Stimulated activated CD4-positive, alpha-beta T cell treated with anti-CD3 and anti-CD28 coated beads, Interleukin-12 subunit alpha, Interleukin-12 subunit beta, amount 100 ng/mL, for 48 hours (primary cell): ENCODE measurements at regions not wholly inside any gene's neighbourhood (a gene's known extent, or its start where the extent isn't known, plus 50 kb on each side); places are given as distances from the start of the nearest gene placed in this dataset.

Source experiments
- DNase-seq, 3 donors: peaks; one replicate each; pipeline ENCODE4 v3.0.0-alpha.2; 2020; ENCODE audit warnings: low read depth in 2 of 3, low spot score in 1 of 3

DNA sequence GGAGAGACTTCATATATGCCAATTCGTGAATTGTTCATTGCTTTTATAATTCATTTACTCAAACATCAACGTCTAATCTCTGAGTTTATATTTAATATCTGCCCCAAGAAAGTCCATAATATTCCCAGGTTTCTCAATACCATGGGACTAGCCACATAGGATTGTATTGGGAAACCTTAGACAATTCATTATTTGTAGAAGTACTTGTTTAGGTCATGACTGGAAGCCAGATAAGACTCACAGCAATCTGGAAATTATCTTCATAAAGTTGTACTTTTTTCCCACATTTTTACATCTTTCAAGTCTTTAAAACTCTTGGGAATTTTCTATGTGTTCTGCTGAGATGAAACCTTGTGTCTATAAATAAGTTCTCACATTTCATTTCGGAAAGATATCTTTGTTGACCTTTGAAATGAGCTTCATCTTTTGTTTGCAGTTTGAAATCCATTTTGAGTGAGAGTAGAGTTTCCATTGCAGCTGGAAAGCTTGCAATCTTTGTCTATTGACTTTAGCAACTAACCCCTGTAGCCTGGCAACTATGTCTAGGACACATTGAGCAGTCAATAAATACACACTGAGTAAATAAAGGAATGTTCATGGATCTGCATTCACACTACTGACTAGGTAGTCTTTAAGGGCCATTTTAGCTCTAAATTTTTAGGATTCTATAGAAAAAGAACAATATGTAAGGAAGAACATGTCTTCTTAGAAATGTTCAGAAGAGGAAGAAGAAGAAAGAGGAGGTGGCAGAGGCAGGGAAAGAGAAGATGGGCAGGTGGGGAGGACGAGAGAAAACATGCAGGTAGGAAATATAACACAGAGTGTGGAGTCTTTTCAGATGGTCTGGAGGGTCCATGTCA, 154.4 kb downstream of the LRIG3 start:
- no peak for DNase-seq

- DNase-seq, result no peak
These were observed 153.8 kb downstream of the LRIG3 start for GRCh38 chr12:58766513-58766870.

GRCh38 chr12:58767496-58767895, 152.8 kb downstream of the LRIG3 start:
- DNase-seq, result no peak

DNA sequence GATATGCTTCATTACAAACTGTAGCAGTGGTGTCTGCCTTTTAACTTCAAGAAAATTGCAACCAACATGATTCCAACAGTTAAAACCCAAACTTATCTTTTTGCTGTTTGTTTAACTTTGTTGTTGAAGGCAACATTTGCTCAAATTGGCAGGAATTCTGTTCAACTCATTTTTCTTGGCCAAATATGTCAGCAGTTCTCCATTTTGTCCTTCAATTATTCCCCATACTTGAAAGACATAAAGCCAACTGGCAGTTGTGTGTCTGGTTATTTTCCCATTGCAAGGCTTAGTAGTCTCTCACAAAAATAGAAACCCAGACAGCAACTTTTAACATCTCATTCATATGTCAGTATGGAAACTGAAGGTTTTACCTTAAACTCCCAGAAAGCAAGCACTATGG, 146.3 kb downstream of the LRIG3 start:
- DNase-seq, result no peak

- DNase-seq, result no peak
These were observed 145.6 kb downstream of the LRIG3 start for GRCh38 chr12:58774731-58775130.

DNA sequence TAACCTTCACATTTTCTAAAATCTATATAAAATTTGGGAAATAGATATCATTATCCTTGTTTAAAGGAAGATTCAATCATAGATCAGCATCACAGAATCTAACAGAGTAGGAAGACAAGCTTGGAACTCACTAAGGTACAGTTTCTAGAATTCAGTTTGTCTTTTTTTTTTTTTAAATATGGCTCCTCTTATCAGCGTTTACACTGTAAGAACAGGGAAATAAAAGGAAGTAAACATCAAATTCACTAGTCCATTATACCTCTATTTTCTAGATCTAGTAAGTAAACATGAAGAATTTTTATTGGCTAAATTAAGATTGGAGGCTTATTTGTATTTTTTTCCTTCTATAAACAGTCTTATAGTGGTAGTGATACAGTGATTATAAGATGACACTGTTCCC, 144.9 kb downstream of the LRIG3 start:
- DNase-seq, result no peak

GRCh38 chr12:58776144-58776543, 144.2 kb downstream of the LRIG3 start:
- DNase-seq, result no peak

DNA sequence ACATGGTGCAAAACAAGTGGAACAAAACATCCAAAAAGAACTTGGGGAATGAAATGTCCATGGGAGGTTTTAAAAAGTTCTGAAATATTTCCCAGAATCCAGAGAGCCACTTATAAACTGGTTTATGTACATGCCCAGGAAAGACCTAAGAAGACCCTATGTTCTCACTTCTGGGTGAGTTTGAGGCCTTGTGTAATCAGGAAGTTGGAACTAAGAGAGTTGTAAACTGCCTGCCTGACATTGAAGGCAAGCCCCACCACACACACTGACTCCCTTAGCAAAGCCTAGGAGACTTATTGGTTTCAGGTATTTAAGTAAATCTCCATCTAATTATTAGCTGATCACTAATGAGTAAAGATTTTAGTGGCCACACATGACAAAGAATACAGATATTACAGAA, 142.5 kb downstream of the LRIG3 start:
- DNase-seq, result no peak

DNA sequence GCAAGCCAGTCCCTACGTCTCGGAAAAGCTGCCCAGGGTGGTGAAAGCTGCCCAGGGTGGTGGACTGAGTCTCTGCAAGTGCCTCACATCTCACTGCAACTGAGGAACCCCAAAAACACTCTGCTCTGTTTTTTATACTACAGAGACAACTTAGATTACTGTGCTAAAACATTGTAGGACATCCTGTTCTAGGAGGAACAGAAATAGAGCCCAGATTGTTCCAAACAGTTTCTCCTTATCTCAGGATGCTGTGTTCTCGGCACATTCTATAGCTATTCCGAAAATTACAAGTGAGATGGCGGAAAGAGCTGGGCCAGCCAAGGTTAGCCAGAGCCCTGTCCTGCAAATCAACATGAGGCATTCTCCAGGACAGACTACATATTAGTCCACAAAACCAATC, 138.7 kb downstream of the LRIG3 start:
- no peak for DNase-seq

- DNase-seq, result no peak
These were observed 133.1 kb downstream of the LRIG3 start for GRCh38 chr12:58787021-58787760.

DNA sequence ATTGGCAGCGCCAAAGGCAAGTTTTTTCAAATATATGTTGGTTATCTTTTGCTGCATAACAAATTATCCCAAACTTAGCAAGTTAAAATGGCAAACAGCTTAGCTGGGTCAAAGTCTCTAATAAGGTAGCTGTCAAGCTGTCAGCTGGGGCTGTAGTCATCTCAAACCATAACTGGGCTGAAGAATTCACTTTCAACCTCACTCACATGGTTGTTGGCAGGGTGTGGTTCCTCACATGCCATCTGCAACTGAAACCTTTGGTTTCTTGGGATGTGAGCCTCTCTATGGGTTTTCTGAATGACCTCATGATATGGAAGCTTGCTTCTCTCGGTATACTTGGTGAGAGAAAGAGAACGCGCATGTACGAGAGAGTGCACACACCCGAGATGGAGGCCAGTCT, 125.4 kb downstream of the LRIG3 start:
- DNase-seq, result no peak

DNA sequence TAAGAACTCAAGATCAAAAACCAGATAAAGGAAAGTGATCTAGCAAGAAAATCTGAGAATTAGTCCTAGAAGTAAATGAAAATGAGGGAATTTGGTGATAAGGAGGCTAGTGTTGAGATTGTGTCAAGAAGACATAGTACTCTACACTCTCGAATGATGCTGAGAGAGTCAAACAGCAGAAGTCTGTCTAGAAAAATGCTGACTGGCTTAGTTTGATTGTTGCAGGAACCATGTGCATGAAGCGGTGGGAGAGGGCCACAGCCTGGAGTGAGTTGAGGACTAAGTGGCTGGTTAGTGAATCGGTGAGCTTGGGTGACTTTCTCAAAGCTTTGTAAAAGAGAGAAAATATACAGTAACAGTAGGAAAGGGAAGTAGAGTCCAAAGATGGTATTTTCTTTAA, 124.5 kb downstream of the LRIG3 start:
- no peak for DNase-seq

GRCh38 chr12:58801986-58802385, 118.3 kb downstream of the LRIG3 start:
- DNase-seq, result no peak

GRCh38 chr12:58803908-58804307, 116.4 kb downstream of the LRIG3 start:
- no peak for DNase-seq

DNA sequence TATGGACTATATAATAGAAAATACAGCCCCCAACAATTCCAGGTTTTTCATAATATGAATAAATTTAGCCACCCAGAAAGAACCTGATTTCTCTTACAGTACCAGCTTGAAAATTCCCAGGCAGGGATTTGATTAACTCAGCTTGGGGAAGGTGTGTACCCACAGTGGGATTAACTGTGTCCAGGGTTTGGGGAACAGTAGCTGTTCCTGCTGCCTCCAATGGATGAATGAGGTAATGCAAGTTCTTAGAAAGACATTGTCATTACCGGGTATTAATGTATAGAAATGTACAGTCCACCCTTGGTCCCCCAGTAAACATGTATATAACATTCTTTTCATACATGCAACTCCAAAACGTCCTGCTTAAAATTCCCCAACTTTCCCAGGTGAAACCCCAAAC, 115.6 kb downstream of the LRIG3 start:
- DNase-seq, result no peak

DNA sequence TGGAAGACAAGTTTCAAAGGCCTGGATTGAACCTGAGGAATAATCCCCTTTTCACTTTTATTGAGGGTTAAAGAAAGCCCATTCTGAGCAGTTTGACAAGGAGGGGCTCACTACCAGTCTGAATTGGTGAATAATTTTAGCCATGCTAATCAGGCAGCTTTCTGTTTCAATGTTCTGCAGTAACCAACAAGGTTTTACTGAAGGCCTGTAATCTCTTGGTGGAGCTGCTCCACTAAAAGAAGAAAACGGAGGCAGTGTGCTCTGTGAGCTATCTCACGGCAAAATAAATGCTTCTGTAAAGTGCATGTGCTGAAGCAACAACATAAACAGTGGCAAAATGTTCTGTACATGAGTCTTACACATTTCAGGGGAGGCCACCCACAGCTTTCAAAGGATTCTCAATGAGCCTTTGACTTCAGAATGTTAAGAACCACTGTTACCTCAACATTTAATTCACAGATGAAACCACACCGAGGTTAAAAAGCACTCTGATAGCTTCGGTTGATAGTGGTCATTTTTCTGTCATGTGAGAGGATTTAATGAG, 111.2 kb downstream of the LRIG3 start:
- no peak for DNase-seq

- DNase-seq, result no peak
These were observed 109.0 kb downstream of the LRIG3 start for GRCh38 chr12:58811346-58811745.

DNA sequence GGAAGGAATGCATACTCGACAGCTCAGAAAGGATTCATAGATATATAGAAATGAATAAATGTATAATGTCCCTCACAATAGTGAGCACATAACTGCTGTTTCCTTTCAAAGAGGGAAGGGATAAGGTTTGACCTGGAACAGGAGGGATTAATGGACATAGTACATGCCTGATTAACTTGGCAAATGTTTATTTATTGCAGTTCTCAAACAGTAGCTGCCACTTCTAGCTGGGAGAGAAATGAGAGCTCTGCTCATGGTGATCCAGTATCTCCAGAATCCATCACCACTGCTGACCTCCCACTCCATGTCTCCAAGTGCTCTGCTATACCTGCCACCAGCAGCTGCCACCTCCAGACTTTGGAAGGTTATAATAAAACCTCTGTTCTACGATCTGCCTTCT, 108.1 kb downstream of the LRIG3 start:
- DNase-seq, result no peak

DNA sequence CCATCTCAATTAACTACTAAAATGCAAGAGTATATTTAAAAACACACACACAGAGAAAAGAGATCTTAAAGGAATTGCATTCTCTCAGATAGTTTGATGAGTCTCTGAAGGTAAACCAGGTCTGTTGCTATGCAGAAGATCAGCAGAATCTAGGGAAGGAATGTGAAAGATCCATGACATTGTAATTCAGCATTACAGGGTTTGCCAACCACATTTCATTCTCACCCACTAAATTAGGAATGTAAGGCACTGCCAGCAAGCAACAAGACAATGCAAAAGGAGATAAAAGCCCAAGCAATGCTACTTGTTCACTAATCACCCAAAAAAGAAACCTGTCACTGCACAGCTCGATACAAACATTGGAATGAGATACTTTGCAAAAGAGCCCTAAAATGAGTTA, 106.3 kb downstream of the LRIG3 start:
- no peak for DNase-seq

DNA sequence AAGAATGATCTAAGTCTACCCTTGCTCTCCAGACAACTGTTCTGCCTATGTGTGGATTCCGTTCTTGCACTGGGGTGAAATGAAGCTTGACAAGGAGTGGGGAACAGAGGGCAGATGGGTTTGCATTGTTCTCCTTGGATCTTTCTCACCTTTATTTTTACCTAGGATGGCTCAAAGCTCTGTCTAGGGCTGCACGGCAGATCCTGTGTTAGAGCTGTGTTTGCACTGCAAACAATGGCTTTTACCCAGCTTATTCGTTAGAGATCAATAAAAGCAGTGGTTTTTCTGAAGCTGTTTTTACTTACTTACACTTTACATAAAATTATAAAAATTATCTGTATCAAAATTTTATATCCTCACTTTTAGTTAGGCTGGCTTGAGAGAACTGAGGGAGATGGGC, 105.1 kb downstream of the LRIG3 start:
- DNase-seq, result no peak

DNA sequence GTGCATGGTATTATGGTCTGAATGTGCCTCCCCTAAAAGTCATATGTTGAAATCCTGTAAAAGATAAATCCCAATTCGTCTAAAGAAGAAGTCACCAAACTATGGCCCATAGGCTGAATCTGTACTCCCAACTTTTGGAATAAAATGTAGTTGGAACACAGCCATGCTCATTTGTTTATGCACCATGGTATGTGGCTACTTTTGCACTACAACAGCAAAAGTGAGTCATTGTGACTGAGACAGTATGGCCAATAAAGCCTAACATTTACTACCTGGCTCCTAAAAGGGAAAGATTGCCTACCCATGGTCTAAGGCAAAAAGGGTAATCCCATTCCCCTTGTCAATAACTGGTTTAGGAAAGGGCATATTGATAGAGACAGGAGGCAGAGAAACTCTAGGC, 101.8 kb downstream of the LRIG3 start:
- no peak for DNase-seq

GRCh38 chr12:58819345-58819744, 101.0 kb downstream of the LRIG3 start:
- DNase-seq, result no peak
